KOPT-K1 (cell line): ENCODE measurements at regions not wholly inside any gene's neighbourhood (a gene's known extent, or its start where the extent isn't known, plus 50 kb on each side); places are given as distances from the start of the nearest gene placed in this dataset.

Experiments used
- H3K27ac ChIP-seq: fragments of 200-600 bp; sonication (generic); 2 replicates; pipeline ENCODE4 v1.5.1; 2016; ENCODE audit warnings: antibody characterized with exemption, mild to moderate bottlenecking, low read depth, low read length; ENCODE audit not compliant: poor library complexity, severe bottlenecking
- H3K36me3 ChIP-seq: fragments of 200-600 bp; sonication (generic); 2 replicates; pipeline ENCODE4 v1.5.1; 2017; ENCODE audit warnings: antibody characterized with exemption, mild to moderate bottlenecking, low read length, moderate library complexity; ENCODE audit not compliant: insufficient read depth
- H3K9me3 ChIP-seq: fragments of 200-600 bp; sonication (generic); 2 replicates; pipeline ENCODE4 v1.5.1; 2017; ENCODE audit warnings: antibody characterized with exemption, low read length, mild to moderate bottlenecking; ENCODE audit not compliant: insufficient read depth, poor library complexity, severe bottlenecking

GRCh38 chr10:10591715-10592341, 425.8 kb upstream of the CELF2 start:
- Histone ChIP-seq H3K27ac (no peak overlapping the region), H3K9me3 (no peaks in the 10 kb centered on the region)

DNA sequence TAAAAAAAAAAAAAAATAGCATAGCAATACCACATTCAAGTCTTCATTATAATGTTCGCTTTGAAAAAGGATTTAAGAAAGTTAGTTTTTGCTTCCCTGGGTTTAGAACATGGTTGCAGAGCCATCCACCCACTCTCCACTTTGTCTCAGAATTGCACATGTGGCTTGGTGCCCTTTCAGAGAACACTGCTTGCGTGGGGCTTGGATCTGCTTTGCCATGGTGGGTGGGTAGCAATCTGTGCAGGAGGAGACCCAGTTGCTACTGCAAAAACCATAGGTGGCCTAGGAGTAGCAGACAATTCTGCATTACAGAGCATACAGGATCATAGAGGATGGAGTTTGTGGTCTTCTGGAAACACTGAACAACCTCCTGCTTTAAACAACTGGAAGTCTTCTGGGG, 421.4 kb upstream of the CELF2 start:
- no peak overlapping the region for H3K27ac ChIP-seq
- H3K36me3 ChIP-seq, result no peaks in the 10 kb centered on the region
- H3K9me3 ChIP-seq, result no peaks in the 10 kb centered on the region

More at GRCh38 chr10:10591715-10592341, 425.8 kb upstream of the CELF2 start:
- no peaks in the 10 kb centered on the region for H3K36me3 ChIP-seq

GRCh38 chr10:10598297-10598696, 419.4 kb upstream of the CELF2 start:
- no peak overlapping the region for H3K27ac ChIP-seq
- H3K36me3 ChIP-seq, result no peaks in the 10 kb centered on the region
- no peaks in the 10 kb centered on the region for H3K9me3 ChIP-seq

- Histone ChIP-seq H3K27ac (no peak overlapping the region), H3K36me3 (no peaks in the 10 kb centered on the region), H3K9me3 (no peaks in the 10 kb centered on the region)
These were observed 417.7 kb upstream of the CELF2 start for GRCh38 chr10:10600004-10600403.

- Histone ChIP-seq H3K9me3 (no peaks in the 10 kb centered on the region), H3K27ac (no peak overlapping the region), H3K36me3 (no peaks in the 10 kb centered on the region)
These were observed 412.1 kb upstream of the CELF2 start for GRCh38 chr10:10605551-10606081.

DNA sequence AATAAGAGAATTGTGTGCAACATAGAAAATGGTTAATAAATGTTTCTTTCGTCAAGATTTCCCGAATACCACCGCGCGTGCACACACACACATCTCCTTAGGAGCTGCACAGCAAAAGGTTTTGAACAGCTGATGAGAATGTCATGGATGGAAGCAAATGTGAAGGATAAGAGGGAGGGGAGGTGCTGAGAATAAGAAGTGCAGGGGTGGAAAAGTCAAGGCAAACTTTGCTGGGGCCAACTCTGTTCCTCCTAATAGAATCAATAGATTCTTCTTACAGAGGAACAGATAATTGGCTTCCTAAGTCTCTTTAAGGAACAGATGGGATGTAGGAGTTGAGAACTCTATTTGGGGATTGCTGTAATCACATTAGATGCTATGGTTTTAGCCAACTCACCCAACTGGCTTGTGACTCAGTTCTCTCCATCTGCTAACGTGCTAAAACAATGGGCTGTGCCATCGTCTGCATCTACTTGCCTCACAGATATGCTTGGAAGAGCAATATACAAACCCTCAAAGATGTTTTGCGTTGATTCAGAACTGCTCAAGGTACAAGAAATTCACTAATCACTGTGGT, 408.2 kb upstream of the CELF2 start:
- no peaks in the 10 kb centered on the region for H3K9me3 ChIP-seq
- no peaks in the 10 kb centered on the region for H3K36me3 ChIP-seq
- H3K27ac ChIP-seq, result no peak overlapping the region

- H3K36me3 ChIP-seq, result no peaks in the 10 kb centered on the region
- no peak overlapping the region for H3K27ac ChIP-seq
- no peaks in the 10 kb centered on the region for H3K9me3 ChIP-seq
These were observed 407.5 kb upstream of the CELF2 start for GRCh38 chr10:10610171-10610570.

GRCh38 chr10:10612151-10612550, 405.5 kb upstream of the CELF2 start:
- no peaks in the 10 kb centered on the region for H3K36me3 ChIP-seq
- no peak overlapping the region for H3K27ac ChIP-seq
- no peaks in the 10 kb centered on the region for H3K9me3 ChIP-seq

DNA sequence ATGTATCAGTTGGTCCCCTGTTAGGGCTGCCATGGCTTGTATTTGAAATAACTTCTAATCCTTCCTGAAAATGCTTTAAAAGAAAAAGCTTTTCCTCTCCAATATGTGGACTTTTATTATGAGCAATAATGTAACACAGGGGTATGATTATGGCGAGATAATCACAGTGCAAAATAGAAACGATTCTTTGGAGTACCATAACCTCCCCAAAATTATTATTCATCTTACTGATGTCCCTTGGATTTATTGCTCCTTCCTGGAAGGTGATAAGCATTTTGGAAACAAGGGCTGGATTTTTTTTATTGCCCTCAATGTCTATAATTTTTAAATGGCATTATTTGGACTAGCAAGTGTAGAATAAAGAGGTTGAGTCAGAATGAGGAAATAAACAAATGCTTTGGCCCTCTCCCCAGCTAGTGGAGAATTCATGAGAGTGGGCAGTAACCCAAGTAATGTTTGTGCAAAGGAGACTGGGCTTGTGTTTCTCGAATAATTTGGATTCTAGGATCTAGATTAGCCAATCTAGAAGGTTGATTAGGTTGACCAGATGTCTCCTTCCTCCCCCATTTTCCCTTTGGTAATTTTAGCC, 403.9 kb upstream of the CELF2 start:
- Histone ChIP-seq H3K27ac (no peak overlapping the region), H3K9me3 (peaks cover 3% of the 10 kb centered on the region)

GRCh38 chr10:10617686-10618085, 400.0 kb upstream of the CELF2 start:
- Histone ChIP-seq H3K9me3 (peaks cover 3% of the 10 kb centered on the region), H3K36me3 (no peaks in the 10 kb centered on the region), H3K27ac (no peak overlapping the region)

More for the DNA sequence above, 403.9 kb upstream of the CELF2 start:
- no peaks in the 10 kb centered on the region for H3K36me3 ChIP-seq

GRCh38 chr10:10618139-10618538, 399.5 kb upstream of the CELF2 start:
- H3K9me3 ChIP-seq, result peaks cover 3% of the 10 kb centered on the region
- no peak overlapping the region for H3K27ac ChIP-seq
- H3K36me3 ChIP-seq, result no peaks in the 10 kb centered on the region

DNA sequence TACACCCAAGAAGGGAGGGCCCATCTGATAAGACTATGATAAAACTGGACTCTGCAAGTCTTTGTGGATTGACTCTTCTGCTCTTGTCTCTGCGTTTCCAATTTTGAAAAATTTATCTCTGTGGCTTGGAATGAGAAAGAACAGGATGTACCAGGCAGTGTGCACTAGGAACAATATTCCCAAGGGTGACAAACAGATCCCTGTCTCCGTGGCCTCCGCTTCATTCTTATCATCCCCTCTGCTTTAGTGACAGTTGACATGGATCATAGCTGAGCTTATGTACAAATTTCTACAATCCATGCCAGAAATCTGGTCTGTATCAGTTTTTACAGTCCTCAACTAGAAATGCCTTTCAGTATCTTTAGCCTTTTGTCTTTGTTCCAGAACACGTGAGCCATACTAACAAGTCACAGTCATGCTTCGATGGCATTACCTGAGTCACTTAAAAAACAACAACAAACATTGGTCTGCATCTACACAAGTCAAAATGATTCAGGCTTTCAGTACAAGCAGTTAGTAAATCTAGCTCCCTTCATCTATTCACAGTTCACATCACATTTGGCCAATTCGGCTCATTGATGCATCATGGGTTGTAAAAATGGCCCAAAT, 393.6 kb upstream of the CELF2 start:
- Histone ChIP-seq H3K27ac (no peak overlapping the region), H3K9me3 (no peaks in the 10 kb centered on the region), H3K36me3 (no peaks in the 10 kb centered on the region)

DNA sequence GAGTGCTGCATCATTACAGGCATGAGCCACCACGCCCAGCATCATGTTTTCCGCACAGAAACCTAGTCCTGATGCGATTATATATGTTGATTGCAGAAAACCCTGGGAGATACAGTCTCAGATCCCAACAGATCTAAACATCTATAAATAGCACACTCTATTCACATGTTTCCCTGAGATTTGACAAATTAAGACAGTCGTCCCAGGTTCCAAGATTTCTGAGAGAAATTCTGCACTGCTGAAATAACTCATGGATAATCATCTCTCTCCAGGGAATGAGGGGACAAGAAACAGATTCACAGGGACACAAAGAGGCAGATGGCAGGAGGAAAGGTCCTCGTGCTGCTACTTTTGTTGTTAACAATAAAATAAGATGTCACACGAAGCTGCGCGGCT, 393.1 kb upstream of the CELF2 start:
- H3K27ac ChIP-seq, result no peak overlapping the region

DNA sequence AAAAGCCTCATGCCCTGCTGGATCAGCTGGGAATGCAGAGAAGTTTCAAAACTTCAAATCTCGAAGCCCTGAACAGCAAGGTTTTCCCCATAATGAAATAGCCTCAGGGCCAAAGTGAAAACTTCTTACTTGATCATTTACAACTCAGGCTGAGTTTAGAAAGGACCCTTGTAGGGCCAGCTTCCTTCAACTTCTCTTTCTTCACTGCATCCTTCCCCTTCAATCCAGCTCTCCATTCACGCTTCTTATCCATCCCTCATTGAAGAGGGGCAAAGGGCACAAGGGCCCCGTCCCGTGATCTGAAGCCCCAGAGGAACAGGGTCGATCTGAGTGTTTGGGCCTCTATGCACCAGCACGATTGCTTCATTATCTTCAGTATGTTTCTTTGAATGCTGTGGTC, 392.2 kb upstream of the CELF2 start:
- no peak overlapping the region for H3K27ac ChIP-seq
- H3K36me3 ChIP-seq, result no peaks in the 10 kb centered on the region
- H3K9me3 ChIP-seq, result no peaks in the 10 kb centered on the region

More for the DNA sequence above, 393.1 kb upstream of the CELF2 start:
- H3K9me3 ChIP-seq, result no peaks in the 10 kb centered on the region
- no peaks in the 10 kb centered on the region for H3K36me3 ChIP-seq

GRCh38 chr10:10626734-10627133, 390.9 kb upstream of the CELF2 start:
- Histone ChIP-seq H3K9me3 (no peaks in the 10 kb centered on the region), H3K27ac (no peak overlapping the region), H3K36me3 (no peaks in the 10 kb centered on the region)
